HG03060 (cell line): ENCODE measurements at regions not wholly inside any gene's neighbourhood (a gene's known extent, or its start where the extent isn't known, plus 50 kb on each side); places are given as distances from the start of the nearest gene placed in this dataset.
A peak's percentile ranks its signal among the peaks of the same experiment; 100 is the strongest.

Experiments used
- ATAC-seq: cut with Tn5 transposase; IDR thresholded peaks from one replicate; pipeline ENCODE4 v1.9.1; 2021; ENCODE audit warnings: low read depth, moderate number of reproducible peaks; ENCODE audit not compliant: unreplicated experiment

DNA sequence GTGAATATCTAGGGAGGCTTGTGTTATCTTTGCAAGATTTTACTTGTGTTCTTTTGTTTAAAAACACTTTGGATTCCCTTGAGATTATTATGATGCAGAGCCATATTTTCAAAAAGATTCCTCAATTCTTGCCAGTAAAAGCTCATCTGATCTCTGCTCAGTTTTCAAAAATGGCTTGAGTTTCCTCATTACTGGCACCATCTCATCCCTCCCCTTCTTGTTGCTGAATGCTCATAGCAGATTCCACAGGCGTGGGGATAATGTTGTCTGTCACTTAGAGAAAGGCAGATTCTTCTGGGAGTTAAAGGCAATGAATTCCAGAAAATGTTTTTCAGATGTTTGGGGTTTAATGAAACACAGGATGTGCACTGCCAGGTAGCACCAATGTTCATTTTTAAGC is 170.4 kb upstream of the TANK start:
- ATAC-seq, result no peak

DNA sequence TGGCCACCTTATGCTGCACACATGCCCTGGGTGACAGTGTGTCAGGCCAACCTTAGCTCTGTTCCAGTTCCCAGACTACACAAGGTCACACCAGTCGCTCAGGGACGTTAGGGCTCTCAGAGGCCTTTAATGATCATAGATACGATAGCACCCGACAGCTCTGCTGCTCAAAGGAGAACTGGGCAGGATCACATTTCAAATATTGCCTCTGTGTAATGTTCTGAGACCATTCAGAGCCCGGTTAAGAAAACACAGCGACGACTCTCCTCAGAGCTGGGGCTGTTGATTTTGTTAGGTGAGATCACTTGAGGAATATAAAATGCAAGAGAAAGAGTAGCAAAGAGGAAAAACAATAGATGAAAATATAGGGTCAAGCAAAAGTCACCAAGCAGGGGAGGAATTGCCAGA is 166.6 kb upstream of the TANK start:
- no peak for ATAC-seq

DNA sequence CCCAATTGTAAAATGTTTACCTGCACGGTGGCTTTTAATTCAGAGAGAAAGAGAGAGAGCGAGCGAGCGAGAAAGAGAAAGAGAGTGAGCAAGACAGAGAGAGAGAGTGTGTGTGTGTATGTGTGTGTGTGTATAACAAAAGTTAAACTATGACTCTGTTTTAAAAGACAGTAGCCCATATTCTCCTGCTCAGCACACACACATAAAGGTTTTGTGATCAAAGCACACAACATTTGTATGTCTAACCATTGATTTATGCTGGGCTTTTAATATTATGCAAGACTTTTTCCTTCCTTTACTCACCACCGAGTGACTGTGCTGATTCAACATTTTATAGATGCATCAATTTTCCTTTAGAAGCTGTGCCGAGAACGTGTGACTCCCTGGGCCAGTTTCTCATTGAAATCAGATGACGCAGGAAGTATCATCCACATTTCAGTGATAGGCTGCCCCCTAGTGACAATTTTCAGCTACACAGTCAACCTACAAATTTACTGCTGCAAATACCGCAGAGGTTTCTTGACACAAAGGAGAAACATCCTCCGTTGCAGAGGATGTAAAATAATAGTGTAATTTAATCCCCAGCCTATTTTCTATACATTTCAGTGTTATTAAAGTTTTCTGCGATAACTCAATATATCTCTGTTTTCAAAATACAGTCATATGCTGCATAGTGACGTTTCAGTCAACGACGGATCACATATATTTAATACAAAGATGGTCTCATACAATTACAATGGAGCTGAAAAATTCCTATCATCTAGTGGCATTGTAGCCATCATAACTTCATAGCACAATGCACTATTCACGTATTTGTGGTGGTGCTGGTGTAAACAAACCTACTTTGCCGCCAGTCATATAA is 165.9 kb upstream of the TANK start:
- ATAC-seq, result peak; percentile 67

DNA sequence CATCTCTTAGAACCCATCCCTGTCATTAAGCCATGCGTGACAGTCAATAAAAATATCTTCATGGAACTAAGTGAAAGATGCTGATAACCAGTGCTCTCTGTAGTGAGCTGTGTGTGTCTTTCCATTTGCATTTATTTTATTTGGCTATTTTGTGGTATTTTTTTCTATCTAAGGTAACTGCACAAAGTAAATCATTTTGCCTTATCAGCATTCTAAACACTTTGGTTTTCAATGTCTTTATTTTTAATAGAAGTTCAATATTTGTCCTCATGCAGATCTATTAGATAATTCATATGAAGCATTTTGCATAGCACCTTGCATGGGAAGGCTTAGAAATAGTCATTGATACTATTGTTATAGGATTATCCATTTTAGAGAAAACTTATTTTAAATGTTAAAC is 163.6 kb upstream of the TANK start:
- no peak for ATAC-seq

DNA sequence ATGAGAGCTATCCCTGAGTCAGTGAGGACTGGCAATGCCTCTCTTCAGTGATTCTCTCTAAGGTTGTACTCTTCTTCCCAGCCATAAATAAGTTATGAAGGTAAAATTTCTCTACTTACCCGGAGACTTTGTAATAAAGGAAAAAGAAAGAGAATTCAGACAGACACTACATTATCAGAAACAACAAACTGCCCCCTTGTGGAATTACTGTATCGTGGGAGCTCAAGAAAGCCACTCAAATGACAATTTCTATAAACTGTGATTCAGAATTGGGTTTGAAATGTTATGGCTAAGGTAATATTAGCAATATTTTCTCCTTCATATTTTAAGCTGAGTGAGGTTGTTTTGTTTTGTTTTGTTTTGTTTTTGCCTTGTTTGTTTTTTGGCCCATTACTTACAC is 155.8 kb upstream of the TANK start:
- no peak for ATAC-seq

DNA sequence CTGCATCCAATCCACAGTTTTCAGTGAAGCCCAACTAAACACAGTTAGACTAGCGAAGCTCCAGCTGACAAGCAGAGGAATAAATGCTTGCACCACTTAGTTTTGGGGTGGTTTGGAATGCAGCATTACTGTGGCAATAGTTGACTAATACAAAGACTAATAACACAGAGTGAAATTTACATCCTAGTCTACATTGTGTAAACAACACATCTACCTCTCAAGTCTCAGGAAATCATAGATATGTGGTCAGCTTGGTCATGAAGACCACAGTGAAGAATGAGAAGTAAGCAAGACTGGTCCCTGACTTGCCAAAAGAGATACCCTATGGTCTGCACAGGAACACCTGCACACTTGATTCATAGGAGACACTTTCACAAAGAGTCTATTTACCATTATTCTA is 155.1 kb upstream of the TANK start:
- no peak for ATAC-seq

DNA sequence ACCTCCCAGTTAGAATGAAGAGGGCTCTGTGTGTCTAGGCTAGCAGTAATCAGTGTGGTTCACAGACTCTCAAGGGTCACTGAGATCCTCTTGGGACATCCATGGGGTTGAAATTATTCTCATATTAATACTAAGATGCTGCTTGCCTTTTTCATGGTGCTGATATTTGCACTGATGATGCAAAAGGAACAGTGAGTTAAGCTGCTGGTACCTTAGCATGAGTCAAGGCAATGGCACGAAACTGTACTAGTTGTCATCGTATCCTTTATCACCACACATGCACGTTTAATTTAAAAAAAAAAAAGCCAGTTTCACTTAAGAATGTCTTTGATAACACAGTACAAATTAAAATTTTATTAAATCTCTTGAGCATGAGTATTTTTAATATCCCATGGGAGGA is 151.9 kb upstream of the TANK start:
- ATAC-seq, result no peak

DNA sequence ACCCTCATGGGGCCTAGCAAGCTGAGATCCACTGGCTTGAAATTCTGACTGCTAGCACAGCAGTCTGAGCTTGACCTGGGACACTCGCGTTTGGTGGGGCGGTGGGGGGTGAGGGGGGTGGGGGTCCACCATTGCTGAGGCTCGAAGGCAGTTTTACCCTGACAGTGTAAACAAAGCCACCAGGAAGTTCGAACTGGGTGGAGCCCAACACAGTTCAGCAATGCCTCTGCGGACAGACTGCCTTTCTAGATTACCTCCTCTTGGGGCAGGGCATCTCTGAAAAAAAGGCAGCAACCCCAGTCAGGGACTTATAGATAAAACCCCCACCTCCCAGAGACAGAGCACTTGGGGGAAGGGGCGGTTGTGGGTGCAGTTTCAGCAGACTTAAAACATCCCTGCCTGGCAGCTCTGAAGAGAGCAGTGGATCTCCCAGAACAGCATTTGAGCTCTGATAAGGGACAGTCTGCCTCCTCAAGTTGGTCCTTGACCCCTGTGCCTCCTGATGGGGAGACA is 149.7 kb upstream of the TANK start:
- ATAC-seq, result no peak

DNA sequence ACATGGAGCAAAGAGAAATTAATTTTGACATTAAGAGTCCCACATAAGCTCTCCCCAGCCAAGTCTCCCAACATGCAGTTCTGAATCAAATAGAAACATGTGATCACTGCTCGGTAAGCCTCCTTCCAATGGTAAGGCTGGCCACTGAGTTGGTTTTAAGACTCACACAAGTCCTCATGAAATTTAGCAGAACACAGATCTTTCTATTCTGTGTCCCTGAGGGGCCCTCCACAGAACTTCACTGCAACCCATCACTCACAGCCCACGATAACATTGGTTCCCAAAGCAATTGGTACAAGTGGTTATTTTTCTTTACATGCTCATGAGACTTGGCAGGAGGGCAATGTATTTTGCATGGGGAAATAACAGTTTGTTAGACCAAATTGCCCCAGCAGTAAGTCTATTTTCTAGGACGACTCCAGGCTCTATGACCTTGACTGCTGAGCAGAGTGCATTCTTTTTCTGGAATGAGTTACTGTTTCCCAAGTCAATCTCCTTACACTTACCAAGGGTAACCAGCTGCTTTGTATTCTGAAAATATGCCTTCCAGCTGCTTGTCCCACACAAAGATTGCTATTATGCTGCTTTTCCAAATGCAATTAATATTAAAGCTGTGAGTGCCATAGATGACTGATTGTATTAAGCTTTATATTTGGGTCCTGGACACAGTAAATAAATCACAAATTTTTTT is 142.3 kb upstream of the TANK start:
- no peak for ATAC-seq

DNA sequence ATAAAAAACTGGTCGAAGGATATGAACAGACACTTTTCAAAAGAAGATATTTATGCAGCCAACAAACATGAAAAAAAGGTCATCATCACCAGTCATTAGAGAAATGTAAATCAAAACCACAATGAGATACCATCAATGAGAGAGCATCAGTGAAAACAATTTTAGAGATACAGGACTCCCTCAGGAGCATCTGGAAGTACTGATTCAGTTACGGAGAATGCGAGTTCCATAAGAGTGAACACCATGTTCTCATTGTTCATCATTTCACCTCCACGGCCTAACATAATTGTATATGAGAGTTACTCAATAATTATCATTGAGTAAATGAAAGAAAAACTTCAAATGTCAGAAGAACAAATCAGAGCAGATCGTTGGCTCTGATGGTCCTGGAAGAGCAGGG is 140.9 kb upstream of the TANK start:
- ATAC-seq, result no peak

DNA sequence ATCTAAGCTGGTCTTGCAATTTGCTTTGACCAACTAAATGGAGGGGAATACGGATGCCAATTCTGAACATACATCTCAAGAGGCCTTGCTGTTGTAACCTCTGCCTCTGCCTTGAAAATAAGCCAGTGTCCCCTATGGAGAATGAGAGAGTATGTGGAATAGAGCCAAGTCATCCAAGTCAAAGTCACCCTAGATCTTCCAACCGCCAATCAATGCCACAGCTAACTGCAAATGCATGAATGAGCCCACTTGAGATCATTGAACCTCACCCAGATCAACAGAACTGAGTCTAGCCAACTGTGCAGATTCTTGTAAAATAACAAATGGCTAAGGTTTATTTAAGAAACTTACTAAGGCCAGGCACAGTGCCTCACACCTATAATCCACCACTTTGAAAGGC is 139.8 kb upstream of the TANK start:
- no peak for ATAC-seq

DNA sequence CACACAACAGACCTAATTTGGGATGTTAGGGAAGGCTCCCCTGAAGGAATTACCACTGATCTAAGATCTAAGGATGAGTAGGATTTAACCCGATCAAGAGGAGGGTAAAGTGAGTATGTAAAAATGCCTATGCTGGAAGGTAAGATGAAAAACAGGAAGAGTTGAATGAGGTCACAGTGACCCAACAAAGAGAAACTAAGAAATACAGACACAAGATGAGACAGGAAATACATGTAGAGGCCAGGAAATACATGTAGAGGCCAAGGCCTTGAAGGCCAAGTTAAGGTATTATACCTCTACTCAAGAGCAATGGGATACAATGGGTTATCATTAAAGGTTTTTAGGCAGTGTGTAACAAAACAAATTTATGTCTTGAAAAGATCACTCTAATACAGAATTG is 131.6 kb upstream of the TANK start:
- ATAC-seq, result no peak

DNA sequence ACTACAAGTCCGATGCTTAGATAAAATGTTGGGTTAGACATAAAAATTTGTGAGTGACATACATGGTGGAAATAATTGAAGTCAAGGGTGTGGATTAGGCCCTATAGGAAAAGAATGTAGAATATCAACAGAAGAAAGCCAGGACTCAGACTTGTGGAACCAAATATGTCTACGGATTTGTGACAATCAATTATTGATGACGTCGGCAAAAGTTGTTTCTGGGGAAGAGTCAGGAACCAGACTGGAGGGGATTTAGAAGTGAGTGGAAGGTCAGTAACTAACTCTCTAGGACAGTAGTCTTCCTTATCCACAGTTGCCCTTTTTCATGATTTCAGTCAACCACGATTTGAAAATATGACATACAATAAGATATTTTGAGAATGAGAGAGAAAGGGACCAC is 130.9 kb upstream of the TANK start:
- no peak for ATAC-seq

DNA sequence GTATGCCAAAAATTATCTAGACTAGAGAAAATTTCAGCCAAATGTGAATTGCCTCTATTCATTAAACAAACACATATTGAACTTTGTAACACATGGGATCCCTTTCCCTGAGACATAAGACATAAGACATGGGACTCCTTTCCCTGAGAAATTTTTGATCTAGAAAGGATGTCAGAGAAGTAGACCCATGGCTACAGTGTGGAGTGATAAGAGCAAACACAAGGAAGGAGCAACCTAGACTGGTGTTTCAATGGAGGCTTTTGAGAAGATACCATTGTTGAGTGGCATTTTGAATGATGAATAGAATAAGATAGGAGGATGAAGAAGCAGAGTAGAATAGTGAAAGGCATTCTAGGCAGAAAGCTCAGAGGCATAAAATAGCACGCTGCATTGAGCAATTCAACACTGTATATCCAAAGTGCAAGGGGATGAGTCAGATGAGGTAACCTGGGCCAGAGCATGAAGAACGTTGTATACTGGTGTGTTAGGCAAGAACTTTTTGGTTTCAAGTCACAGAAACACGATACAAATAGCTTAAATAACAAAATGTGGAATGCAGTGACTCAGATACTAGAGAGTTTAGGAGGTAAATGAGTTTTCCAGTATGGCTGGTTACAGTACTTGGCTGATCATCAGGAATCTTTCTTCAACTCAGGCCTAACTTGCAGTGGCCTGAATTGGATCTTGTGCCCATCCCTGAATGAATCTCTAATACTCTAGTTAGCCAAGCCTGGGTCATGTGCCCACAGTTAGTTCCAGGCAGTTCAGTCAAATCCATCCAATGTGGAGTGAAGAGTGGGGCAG is 129.8 kb upstream of the TANK start:
- ATAC-seq, result no peak

DNA sequence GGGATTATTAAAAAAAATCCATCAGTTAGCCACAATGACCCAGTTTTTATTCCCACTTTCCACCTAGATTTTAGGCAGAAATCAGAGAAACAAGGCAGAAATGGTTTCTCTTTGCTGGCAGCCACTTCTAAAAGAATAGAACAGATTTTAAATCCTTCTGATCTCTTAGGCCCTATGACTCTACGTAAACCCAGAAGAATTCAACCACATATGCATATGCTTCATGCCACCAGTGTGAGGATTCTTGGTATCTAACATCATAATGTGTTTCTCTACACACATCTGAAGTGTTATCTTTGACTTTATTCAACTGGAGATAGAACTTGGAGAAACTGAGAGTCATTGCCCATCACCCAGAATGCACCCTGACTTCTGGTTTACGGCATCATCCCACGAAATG is 128.7 kb upstream of the TANK start:
- no peak for ATAC-seq

DNA sequence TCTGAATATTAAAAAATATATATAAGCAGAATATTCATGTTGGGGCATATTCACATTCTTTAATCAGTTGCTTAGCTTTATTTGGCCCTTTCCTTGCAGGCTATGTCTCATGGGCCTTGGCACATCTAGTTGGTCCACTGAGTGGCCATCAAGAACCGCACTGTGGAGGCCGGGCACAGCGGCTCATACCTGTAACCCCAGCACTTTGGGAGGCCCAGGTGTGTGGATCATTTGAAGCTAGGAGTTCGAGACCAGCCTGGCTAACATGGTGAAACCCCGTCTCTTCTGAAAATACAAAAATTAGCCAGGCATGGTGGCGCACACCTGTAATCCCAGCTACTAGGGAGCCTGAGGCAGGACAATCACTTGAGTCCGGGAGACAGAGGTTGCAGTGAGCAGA is 127.6 kb upstream of the TANK start:
- ATAC-seq, result no peak

DNA sequence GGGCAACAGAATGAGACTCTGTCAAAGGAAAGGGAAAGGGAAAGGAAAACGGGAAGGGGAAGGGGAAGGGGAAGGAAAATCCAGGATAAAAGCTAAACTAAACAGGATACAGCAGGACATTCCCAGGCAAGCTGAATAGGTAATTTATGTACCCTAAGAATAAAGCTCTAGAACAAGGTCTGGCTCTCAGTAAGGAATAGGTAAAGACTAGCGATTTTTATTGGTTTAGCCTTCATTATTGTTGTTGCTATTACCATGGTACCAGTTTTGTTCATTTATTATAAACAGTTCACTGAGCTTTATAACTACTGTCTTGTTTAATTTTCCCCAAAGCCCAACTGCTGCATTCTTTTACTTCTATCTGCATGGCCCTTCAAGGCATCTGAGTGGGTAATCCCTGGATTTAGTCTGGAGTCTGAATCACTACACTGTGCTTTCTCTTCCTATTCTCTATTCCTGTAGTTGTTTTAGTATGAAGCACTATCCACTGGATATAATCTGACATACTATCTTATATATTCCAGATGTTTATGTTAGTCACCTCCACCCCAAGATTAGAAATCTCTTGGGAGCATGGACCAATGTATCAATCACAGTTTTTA is 127.1 kb upstream of the TANK start:
- no peak for ATAC-seq

DNA sequence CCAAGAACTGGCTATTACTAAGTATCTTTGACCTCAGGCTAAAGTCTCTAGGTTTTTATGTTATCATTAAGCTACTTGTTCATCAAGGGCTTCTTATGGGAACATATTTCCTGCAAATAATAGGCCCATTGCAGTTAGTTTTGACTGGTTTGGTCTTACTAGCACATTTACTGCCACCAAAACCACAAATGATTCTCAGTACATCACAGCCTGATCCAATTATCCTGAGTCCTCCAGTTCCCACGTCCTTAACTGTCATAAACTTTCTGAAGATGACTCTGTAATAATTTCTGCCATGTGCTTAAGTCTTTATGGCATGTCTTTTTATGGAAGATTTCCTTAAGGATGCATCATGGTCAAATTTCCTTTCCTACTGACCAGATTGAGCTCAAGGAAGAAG is 123.3 kb upstream of the TANK start:
- ATAC-seq, result no peak

DNA sequence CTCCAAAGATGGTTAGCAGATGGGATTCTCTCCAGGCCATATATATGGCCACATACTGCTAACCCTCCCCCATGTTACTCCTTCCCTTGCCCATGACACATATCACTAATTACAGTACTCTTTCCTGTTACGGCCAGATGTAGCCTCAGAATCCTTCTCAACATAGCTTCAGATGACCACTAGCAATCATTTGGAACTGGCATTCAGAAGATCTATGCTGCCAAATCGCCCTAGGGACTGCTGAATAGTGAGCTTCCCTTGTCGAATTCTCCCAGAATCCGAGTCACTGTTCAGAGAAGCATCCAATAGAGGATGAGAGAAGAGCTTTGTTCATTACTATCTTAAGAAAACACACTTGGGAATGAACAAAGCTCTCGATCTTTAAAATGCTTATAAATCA is 121.2 kb upstream of the TANK start:
- ATAC-seq, result no peak

DNA sequence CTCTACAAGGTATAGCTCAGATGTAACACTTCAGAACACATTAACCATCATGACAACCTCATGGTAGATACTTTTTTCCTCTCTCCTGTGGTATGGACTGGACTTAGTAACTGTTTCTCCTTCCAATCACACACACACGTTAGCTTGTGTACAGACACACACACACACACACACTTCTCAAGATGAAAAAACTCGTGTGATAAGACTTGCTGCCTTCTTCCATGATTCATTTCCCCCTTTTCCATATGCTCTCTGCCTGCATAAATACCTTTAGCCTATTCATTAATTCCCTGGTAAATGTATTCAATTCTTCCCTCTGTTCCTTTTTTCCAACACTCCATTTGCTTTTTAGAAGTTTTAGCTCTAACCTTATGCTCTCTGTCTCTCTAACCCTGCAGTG is 118.9 kb upstream of the TANK start:
- no peak for ATAC-seq
